Astrocyte (in vitro differentiated cells and primary cell): ENCODE measurements at regions not wholly inside any gene's neighbourhood (a gene's known extent, or its start where the extent isn't known, plus 50 kb on each side); places are given as distances from the start of the nearest gene placed in this dataset.

ENCODE experiments used
- EZH2 ChIP-seq: IDR thresholded peaks from 2 replicates; pipeline ENCODE4 v1.6.1; 2012; ENCODE audit warnings: mild to moderate bottlenecking, low read length, inconsistent platforms; ENCODE audit not compliant: insufficient read depth
- TF ChIP-seq, protein P1 (sequence below): IDR thresholded peaks from 2 replicates; pipeline ENCODE4 v1.5.1; 2011; ENCODE audit warnings: low read depth, mild to moderate bottlenecking, inconsistent platforms, low read length, moderate library complexity; ENCODE audit not compliant: insufficient read depth

DNA sequence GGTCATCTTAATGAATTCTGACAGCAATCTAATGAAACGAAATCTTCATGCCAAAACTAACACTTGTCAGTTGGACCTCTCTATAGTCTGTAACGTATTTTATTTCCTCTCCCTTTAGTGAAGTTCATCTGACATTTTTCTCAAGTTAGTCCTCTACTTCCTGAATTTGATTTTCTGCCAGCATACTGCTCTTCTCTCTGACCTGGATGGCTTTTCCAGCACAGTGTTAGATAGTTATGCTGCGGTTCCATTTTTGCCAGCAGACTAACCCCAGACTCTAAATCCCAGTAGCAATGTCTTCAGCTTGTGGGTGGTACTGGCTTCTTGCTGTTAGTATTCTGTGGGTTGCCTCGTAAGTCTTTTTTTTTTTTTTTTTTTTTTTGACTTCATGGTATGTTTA is 146.7 kb upstream of the VEGFC start:
- TF ChIP-seq, protein P1, sequence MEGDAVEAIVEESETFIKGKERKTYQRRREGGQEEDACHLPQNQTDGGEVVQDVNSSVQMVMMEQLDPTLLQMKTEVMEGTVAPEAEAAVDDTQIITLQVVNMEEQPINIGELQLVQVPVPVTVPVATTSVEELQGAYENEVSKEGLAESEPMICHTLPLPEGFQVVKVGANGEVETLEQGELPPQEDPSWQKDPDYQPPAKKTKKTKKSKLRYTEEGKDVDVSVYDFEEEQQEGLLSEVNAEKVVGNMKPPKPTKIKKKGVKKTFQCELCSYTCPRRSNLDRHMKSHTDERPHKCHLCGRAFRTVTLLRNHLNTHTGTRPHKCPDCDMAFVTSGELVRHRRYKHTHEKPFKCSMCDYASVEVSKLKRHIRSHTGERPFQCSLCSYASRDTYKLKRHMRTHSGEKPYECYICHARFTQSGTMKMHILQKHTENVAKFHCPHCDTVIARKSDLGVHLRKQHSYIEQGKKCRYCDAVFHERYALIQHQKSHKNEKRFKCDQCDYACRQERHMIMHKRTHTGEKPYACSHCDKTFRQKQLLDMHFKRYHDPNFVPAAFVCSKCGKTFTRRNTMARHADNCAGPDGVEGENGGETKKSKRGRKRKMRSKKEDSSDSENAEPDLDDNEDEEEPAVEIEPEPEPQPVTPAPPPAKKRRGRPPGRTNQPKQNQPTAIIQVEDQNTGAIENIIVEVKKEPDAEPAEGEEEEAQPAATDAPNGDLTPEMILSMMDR = no peak
- TF ChIP-seq EZH2 = no peak
